ENCODE measurements at regions not wholly inside any gene's neighbourhood (a gene's known extent, or its start where the extent isn't known, plus 50 kb on each side); places are given as distances from the start of the nearest gene placed in this dataset.

DNA sequence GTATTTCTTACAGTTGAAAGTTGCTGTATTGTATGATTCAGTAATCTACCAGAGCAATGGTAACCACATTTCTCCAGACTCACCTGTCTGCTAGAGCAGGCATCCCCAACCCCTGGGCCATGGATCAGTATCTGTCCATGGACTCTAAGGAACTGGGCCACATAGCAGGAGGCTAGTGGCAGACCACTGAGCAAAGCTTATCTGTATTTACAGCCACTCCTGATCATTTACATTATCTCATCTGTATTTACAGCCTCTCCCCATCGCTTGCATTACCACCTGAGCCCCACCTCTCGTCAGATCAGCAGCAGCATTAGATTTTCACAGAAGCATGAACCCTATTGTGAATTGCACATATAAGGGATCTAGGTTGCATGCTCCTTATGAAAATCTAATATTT lies 60.3 kb upstream of the MANEA start:
- no peak for DNase-seq

DNA sequence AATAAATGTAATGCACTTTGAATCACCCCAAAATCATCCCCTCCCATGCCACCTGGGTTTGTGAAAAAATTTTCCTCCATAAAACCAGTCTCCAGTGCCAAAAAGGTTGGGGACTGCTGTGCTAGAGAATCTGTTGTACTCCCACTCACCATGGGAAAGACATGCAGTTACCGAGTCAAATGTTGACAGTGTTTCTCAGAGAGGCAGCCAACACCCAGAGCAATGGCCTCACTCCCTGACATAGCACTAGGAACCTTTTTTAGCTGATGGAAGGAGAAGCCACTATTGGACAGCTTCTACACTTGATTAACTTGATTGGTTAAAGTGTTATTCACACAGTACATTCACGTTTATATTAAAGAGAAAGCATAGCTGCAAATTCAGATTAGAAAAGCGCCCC lies 59.8 kb upstream of the MANEA start:
- DNase-seq = no peak

DNA sequence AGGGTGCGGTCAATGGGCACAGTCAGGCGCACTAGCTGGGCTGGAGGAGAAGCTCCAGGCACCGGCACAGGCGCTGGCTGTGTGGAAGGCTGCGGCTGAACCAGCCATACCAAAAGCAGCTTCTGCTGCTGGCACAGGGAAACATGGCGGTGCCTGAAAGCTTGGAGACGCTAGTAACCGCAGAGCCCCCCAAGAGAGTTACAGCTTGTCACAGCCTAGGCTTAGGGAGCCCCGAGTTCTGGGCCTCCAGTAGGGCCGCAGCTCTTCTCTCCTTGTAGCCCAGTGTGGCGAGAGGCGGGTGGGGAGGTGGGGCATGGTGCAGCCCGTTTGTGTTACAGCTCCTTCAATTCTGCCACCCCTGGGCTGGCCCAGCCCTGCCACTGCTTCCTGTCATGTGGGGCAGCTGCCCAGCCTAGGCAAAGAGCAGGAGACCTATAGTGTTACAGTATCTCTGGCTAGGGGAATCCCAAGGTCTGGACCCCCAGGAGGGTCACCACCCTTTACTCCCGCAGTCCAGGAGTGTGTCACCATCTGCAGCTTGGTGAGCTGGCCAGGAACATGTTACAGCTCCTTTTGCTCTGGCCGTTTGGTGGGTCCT lies 58.6 kb upstream of the MANEA start:
- no peak for DNase-seq

DNA sequence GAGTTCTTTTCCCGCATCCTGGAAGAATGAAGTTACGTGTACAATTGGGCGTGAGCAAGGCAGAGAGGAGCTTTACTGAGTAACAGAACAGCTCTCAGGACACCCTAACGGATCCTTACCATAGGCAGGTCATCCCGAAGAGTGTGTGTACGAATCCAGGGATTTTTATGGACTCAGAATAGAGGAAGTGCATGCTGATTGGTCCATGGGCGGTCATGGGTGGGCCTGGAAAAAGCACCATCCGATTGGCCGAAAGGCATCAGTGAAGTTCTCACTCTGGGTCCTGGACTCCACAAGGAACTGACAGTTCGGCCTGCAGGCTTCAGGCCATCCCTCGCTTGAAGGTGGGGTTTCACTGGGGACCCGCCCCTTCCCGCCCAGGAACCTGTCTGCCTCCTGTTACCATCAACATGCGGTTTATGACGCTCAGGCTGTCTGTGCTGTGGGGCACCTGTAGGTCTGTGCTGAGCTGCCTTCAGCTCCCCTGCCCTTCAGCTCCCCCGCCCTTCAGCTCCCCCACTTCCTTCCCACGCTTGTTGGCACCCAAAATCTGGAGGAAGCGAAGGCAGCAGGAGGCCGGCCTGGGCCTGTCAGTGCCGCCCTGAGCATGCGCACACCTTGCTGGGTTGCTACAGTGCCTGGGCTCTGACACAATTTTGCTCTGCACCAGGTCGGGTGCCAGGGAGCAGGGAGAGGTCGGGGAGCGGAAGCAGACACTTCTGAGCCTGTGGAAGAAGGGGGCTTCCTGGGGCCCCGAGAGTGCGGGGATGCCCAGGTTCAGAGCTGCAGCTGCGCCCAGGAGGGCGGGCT lies 57.9 kb upstream of the MANEA start:
- DNase-seq = no peak

DNA sequence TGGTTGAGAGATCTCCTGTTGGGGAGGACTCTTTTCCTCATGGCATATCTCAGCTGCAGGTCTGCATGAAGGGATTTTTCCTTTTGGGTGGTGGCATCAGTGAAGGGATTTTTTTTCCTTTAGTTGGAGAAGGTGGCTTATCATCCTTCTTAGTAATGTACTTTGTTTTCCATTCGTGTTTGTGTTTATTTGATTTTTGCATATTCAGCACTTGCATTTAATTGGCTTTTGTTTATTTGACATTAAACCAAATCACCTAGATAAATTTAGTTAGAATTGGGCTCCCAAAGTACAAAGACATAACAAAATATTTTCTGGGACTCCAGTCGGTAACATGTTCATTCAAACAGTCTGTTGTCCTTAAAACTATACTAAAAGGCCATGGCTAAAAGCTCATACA lies 56.2 kb upstream of the MANEA start:
- DNase-seq = no peak
